ENCODE measurements at regions not wholly inside any gene's neighbourhood (a gene's known extent, or its start where the extent isn't known, plus 50 kb on each side); places are given as distances from the start of the nearest gene placed in this dataset.

DNA sequence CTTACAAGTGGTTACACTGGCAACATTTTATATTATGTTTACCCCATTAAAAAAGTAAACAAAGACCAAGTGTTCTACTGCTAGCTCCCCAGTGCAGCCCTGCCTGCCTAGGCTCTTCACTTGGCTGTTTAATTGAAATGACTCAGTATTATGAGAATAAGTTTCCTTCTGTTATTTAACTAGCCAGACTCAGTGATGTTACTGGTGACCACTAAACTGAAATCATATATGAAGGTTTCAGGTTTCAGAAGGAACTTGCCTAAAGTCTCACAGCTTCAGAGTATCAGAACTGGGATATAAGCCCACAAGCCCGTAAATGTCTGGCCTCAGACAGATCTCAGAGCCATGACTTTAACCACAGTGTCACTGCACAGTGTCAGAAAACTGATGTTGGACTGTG lies 66.8 kb upstream of the EXOC4 start:
- TF ChIP-seq, protein P1, sequence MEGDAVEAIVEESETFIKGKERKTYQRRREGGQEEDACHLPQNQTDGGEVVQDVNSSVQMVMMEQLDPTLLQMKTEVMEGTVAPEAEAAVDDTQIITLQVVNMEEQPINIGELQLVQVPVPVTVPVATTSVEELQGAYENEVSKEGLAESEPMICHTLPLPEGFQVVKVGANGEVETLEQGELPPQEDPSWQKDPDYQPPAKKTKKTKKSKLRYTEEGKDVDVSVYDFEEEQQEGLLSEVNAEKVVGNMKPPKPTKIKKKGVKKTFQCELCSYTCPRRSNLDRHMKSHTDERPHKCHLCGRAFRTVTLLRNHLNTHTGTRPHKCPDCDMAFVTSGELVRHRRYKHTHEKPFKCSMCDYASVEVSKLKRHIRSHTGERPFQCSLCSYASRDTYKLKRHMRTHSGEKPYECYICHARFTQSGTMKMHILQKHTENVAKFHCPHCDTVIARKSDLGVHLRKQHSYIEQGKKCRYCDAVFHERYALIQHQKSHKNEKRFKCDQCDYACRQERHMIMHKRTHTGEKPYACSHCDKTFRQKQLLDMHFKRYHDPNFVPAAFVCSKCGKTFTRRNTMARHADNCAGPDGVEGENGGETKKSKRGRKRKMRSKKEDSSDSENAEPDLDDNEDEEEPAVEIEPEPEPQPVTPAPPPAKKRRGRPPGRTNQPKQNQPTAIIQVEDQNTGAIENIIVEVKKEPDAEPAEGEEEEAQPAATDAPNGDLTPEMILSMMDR (conservative IDR thresholded peaks at IDR 0.05; ENCODE audit: low read length) = no peak
- no peak for TF ChIP-seq EZH2phosphoT487 (IDR thresholded peaks at IDR 0.05; ENCODE audit: borderline replicate concordance)

Data from Loucy (cell line).